Hematopoietic multipotent progenitor cell treated with erythropoietin and hydrocortisone succinate and interleukin-3 and kit ligand, for 6 days (in vitro differentiated cells): ENCODE measurements at regions not wholly inside any gene's neighbourhood (a gene's known extent, or its start where the extent isn't known, plus 50 kb on each side); places are given as distances from the start of the nearest gene placed in this dataset.

ENCODE experiments used
- DNase-seq: peaks from one replicate; pipeline ENCODE4 v3.0.0-alpha.2; 2015

DNA sequence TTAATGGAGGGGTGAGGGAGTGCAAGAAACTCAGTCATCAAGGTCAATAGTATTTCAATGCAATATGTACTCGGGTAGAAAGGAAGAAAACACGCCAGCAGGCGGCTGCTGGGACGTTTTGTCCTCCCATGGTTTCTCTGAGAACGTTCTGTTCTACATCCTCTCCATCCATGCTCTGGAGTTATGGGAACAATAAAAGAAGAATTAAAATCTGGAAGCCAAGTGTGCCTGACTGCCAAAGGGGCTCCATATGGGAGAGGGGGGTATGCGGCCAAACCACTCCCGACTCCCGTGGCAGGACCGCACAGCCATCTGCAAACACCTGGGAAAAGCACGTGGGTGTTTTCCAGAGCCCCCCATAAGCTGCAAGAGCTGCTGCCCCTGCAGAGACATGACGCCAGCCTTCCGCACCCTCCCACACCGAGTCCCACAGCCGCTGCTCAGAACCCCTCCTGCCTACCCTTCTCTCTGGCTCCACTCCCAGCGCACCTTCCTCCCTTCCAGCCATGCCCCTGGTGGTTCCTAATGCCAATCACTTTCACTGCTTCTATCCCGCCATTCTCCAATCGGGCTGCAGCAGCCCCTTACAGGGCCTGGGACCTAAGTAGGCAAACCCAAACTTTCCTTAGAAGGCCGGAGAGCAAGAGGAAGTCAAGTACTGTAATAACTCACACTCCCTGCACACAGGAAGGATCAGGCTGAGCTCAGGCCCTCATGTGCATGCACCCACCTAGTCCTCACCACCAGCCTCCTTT, 241.6 kb downstream of the SYK start:
- no peak for DNase-seq

DNA sequence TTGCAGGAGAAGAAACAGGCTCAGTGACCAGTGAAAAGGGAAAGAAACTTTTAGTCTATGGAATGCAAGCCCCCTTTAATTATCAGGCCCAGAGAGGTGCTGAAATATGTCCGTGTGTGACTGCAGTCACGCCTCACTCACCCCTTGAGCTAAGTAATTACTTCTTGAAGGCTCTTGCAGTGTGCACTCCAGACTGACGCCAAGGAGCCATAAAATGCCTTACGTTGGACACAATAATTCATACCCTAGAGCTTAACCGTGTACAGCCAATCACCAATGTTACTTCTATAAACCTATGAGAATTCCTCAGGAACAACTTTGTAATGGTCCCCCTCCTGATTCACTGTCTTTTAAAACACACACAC, 242.2 kb downstream of the SYK start:
- DNase-seq = no peak

- no peak for DNase-seq
Measured at GRCh38 chr9:91044354-91044753, 242.7 kb downstream of the SYK start.

GRCh38 chr9:91045041-91045440, 243.4 kb downstream of the SYK start:
- DNase-seq = no peak

DNA sequence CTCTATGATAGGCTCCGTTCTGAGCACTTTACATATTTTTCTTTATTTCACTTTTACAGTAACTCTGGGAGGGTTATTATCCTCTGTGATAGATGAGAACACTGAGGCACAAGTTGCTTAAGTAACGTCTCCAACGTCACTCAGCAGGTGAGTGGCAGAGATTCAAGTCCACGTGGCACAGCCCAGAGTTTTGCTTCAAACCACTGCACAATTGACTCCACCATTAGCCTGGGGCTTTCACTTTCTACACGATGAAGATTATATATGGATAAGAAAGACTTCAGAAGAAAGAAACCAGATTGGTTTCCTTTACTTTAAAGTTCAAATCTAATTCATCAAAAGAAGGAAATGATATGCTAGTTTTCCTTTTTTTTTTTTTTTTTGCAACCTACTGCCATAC, 245.9 kb downstream of the SYK start:
- DNase-seq = no peak

DNA sequence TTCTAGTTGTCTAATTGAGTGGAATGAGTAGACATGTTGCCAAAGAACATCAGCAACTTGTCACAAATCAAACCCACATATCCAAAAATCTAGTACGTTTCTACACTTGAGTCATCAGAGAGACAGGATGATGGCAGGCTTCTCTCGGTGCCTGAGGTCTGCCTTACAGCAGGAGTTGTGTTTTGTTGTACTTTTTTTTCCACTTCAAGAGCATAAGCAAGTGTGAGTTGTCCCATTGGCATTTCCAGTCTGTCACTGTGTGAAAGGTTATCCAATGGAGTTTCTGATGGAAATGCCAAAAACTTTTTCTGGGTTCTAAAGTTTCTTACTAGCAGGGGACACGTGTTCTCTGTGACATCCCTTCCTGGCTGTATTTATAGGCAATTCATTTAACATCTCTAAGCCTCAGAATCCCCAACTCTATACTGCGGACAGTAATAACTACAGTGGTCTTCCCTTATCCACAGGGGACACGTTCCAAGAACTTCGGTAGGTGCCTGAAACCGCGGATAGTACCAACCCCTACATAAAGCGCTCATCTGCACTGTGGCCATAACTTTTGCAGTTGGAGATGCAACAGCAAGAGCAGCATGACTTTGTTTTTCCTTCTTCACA, 246.5 kb downstream of the SYK start:
- DNase-seq = no peak

DNA sequence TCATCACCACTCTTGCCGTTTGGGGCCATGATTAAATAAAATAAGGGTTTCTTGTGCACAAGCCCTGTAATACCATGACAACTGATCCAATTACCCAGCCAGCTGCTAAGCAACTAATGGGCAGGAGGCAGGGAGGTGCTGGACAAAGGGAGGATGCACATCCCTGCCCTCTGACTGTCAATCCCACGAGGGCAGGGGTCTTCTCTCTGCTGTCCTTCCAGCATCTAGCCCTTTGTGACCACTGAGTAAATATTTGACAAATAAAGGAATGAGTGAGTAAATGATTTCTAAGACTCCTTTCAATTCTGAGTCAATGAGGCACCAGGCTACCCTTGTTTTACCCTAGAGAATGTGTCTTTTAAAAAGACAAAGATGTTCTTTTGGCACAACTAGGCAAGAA, 247.1 kb downstream of the SYK start:
- no peak for DNase-seq

- DNase-seq = no peak
Measured at GRCh38 chr9:91053824-91054223, 252.2 kb downstream of the SYK start.

- no peak for DNase-seq
Measured at GRCh38 chr9:91055845-91056244, 254.2 kb downstream of the SYK start.

DNA sequence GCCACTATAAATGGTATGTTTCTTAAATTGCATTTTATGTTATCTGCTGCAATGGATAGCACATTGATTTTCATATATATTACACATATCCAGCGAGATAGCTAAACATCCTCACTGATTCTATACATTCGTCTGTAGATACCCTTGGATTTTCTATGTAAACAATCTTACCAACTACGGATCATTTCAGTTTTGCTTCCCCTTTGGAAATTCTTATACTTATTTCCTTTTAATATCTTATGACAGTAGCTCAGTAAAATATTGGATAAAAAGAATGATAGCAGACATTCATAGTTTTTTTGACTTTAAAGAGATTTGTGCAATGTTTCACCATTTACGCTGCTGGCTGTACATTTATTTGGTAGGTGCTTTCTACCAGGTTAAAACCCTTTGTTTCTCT, 254.9 kb downstream of the SYK start:
- DNase-seq = no peak

- DNase-seq = no peak
Measured at GRCh38 chr9:91056917-91057316, 255.3 kb downstream of the SYK start.

- no peak for DNase-seq
Measured at GRCh38 chr9:91059713-91060112, 258.1 kb downstream of the SYK start.

DNA sequence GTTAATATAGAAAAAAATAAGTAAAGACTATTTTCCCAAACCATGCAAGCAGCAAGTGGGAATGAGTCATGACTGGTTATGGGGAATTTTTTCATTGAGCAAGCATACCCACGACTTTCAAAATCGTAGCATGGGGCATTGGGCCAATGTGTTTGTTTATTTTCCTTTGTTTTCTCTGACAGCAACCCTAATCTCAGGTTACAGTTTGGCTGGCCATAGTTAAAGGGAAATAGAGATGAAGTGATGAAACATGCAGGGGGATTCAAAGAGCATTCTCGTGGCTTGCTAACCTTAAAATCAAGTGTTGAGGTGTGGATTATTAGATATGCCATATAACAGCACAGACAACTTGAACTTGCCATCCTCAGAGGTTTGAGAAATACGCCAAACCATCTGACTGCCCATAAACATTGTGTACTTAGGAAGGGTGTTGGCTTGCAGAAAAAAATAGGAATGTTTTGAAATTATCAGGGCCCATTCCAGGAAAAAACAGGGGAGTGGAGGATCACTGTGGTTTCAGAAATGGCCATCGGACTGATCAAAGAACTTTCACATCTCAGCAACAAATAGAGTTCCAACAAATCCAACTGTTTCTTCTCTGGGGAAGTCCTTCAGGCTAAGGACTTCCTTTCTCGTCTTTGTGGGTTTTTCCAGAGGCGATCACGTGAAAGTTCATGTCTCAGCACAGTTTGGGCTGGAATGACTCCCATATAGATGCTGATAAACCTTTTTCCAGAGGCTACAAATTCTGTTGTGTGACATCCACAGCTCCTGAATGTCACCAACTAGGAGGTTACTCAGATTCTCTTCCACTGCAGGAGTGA, 259.1 kb downstream of the SYK start:
- no peak for DNase-seq

DNA sequence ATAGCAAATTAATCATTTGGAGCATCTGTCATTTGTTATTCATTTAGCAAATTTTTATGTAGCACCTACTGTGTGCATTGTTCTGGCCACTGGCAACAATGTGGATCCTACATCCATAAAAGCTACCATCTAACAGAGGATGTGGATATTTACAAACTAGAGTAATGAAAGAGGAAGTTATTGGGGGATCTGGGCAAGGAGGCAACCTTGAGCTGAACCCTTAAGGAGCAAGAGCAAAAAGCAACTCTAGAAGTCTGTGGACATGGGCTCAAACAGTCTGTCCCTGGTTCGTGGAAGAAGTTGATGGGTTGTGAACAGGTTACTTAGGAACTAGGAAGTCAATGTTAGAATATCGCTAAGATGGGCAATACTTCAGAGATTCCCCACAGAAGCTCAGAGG, 259.9 kb downstream of the SYK start:
- DNase-seq = no peak

- DNase-seq = no peak
Measured at GRCh38 chr9:91062281-91062680, 260.7 kb downstream of the SYK start.

DNA sequence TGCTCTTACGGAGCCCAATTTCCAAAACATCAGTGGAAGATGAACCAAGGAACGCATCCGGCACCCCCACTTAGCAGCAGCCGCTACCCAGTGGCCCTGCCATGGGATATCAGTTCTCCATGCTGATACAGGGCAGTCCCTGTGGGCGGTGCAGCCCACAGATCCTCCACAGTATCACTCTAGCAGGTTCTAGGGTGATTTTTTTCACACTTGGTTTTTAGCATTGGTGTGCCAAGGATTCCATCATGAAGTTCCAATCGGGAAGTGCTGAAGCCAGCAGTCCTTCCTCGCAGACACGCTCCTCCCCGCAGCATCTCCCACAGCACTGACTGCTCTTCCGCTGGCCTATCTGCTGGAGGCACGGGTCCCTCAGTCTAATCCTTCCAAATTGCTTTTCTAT, 261.9 kb downstream of the SYK start:
- DNase-seq = no peak

GRCh38 chr9:91065231-91066041, 263.8 kb downstream of the SYK start:
- DNase-seq = no peak

DNA sequence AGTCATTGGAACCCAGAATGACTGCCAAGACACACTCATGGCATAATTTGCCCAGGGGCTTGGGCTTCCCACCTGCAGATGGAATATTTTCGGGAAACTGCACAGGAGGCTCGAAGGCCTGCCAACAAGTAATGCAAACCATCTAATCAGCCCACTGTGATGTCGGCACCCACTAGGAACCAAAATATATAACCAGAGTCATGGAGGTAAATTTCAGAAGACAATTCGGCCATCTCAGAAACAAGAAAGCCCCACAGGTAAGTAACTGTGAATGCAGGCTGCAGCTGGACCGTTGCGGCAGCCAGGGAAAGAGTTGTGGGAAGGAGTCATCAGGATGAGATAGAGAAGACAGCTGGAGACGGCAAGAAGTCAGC, 264.4 kb downstream of the SYK start:
- no peak for DNase-seq

DNA sequence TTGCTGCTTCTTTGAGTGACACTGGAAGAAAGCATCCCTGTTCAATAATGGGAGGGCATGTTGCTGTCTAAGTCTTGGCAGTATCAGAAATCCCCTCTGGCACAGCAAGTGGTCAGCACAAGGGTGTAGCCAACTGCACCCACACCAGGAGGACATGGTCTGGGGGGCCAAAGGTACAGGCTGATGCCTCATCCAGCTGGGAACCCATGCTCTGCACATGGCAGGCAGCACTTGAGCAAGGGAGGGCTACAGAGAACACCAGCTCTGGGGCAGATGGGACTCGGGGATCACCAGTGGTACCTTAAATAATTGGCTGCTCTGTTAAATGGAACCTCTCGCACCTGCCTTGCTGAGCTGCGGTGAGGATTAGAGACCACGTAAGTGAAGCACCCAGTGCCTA, 265.2 kb downstream of the SYK start:
- no peak for DNase-seq

DNA sequence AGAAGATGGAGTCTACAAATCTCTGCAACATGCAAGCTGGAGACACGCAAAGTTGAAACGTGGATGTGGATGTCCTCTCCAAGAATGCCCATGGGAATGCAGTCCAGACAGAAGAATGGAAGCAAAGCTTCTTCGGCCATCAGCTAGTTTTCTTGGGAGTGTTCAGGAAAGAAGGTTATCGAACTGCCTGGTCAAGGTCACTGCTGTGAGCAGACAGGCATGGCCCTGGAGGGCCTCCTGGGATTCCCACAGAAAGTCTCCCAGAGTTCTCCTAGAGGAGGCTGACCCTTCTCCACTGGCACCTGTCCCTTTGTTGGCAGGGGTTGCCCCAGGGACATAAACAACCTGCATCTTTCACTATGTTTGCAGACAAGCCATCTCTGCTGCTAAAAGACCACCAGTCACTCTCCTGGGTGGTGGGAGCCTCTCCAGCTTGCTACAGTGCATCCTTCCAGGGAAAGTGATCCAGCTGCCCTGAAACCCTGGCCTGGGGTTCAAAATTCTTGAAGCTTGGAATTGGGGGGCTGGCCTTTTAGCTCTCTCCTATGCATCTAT, 265.8 kb downstream of the SYK start:
- no peak for DNase-seq

DNA sequence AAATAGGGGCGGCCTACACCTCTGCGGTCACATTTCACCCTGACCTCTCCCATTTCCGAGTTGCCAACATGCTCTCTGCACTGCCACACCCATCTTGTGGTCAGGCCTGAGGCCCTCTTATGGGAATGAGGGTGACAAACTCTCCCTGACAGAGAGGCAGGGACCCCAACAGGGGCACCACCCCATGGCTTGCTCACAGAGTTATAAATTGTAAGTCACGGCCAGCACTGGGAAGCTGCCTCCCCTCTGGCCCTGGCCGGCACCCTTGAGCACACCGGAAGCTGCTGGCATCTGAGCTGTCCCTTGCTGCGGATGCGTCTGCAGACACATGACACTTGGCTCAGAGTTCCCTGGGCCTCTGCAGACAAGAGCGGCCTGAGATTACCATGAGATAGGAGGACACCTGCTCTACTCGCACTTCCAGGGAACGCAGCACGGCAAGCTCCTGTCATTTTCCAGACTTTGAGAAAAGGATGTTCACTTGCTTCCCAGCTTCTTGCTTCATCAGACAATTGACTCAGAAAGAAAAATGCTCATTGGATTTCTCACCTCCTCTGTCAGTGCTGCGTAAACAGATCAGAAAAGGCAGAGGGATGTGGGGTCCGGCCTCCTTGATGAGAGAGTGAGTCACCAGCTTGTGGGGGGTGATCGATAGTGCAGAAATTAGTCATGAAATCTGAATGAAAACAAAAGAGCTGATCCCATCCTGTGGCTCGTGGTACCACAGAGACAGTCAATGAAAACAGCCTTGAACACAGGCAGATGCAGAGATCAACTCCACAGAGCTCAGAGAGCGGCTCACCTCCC, 269.8 kb downstream of the SYK start:
- DNase-seq = no peak
